AG04450 (cell line): ENCODE measurements at regions not wholly inside any gene's neighbourhood (a gene's known extent, or its start where the extent isn't known, plus 50 kb on each side); places are given as distances from the start of the nearest gene placed in this dataset.

ENCODE experiments used
- CTCF ChIA-PET: fragments of 300-600, 350-600 bp; formaldehyde crosslinking; extraction: SDS; loops from one replicate; lab custom pipeline; 2022; ENCODE audit warnings: antibody characterized with exemption, inconsistent platforms; lab: Charles Lee
- POLR2A ChIA-PET: fragments of 350-600 bp; formaldehyde crosslinking; extraction: SDS; loops from one replicate; lab custom pipeline; 2021; ENCODE audit warnings: antibody characterized with exemption, inconsistent platforms; lab: Yijun Ruan, JAX
- DNase-seq: peaks from one replicate; pipeline ENCODE4 v3.0.0-alpha.2; 2011; ENCODE audit warnings: low read depth, low spot score
- H3K27ac ChIP-seq: one replicate; pipeline ENCODE4 v1.5.1; 2012; ENCODE audit warnings: low read depth, low read length, control low read depth
- H3K27me3 ChIP-seq: one replicate; pipeline ENCODE4 v1.6.0; 2012; ENCODE audit warnings: low read length; ENCODE audit not compliant: control insufficient read depth, insufficient read depth
- H3K4me3 ChIP-seq: 2 replicates; pipeline ENCODE4 v1.5.1; 2011; ENCODE audit warnings: mild to moderate bottlenecking, low read depth, low read length, control low read depth
- H3K9me3 ChIP-seq: 2 replicates; pipeline ENCODE4 v1.5.1; 2012; ENCODE audit warnings: low read length; ENCODE audit not compliant: control insufficient read depth, insufficient read depth
- TF ChIP-seq, protein P1 (sequence below): IDR thresholded peaks from 2 replicates; pipeline ENCODE4 v1.5.1; 2011; ENCODE audit warnings: low read depth, low read length, control low read depth, inconsistent platforms

DNA sequence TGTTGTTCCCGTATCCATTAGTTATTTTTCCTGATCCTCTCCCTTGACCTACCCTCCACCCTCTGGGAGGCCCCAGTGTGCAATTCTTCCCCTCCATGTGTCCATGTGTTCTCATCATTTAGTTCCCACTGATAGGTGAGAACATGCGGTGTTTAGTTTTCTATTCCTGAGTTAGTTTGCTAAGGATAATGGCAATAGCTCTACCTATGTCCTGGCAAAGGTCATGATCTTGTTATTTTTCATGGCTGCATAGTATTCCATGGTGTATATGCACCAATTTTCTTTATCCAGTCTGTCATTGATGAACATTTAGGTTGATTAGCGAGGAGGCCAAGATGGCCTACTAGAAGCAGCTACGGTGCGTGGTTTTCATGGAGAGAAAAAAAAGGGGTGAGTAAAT, 714.1 kb downstream of the STIM2 start:
- Histone ChIP-seq H3K9me3 (peaks cover 4% of the 10 kb centered on the region; the same call in 1 of the 2 replicates), H3K4me3 (no peak overlapping the region), H3K27ac (no peak overlapping the region), H3K27me3 (no peaks in the 10 kb centered on the region)
- DNase-seq, result no peak
- ChIA-PET POLR2A (no interaction called here), CTCF (no interaction called here)
- TF ChIP-seq, protein P1, sequence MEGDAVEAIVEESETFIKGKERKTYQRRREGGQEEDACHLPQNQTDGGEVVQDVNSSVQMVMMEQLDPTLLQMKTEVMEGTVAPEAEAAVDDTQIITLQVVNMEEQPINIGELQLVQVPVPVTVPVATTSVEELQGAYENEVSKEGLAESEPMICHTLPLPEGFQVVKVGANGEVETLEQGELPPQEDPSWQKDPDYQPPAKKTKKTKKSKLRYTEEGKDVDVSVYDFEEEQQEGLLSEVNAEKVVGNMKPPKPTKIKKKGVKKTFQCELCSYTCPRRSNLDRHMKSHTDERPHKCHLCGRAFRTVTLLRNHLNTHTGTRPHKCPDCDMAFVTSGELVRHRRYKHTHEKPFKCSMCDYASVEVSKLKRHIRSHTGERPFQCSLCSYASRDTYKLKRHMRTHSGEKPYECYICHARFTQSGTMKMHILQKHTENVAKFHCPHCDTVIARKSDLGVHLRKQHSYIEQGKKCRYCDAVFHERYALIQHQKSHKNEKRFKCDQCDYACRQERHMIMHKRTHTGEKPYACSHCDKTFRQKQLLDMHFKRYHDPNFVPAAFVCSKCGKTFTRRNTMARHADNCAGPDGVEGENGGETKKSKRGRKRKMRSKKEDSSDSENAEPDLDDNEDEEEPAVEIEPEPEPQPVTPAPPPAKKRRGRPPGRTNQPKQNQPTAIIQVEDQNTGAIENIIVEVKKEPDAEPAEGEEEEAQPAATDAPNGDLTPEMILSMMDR, result no peak

DNA sequence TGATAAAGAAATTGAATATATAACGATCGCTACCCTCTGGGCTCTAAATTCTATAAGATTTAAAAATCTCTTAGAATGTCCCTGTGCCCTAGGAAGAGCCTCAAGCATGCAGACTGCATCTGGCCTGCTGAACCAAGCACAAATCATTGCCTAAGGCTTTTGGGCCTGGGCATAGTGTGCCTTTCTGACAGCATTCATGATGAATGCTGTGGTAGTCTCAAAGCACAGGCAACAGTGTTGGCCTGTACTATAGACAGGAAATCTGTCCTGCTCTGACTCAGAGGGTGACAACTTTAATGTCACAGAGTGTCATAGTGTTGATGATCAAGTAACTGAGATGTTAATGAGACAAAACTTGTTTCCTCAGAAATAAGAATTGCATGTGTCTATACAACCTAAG, 717.3 kb downstream of the STIM2 start:
- Histone ChIP-seq H3K27me3 (no peaks in the 10 kb centered on the region), H3K4me3 (no peak overlapping the region), H3K9me3 (peaks cover 4% of the 10 kb centered on the region; the same call in 1 of the 2 replicates), H3K27ac (no peak overlapping the region)
- ChIA-PET POLR2A (no interaction called here), CTCF (no interaction called here)
- no peak for DNase-seq
- TF ChIP-seq, protein P1, result no peak

DNA sequence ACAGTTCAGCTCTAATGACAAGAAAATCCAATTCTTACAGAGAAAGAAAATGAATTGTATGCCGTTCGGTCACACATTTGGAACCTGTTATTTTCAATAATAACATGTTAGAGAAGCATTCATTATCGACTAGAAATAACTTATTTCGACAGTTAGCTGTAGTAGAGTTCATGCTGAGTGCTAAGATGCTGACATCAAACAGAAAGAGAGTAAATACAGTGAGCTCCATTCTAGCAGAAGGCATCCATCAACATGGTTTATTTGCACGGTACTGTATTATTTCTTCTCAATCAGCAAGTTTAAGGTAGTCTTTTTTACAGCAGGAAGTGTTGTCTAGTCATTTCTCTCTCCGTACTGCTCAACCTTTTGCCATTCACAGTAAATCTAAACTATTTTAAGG, 732.1 kb downstream of the STIM2 start:
- ChIA-PET CTCF (no interaction called here), POLR2A (no interaction called here)
- no peak overlapping the region for H3K4me3 ChIP-seq
- H3K27me3 ChIP-seq, result no peaks in the 10 kb centered on the region
- H3K27ac ChIP-seq, result no peak overlapping the region
- TF ChIP-seq, protein P1, result no peak
- DNase-seq, result no peak
- peaks cover 3% of the 10 kb centered on the region; the same call in 1 of the 2 replicates for H3K9me3 ChIP-seq

DNA sequence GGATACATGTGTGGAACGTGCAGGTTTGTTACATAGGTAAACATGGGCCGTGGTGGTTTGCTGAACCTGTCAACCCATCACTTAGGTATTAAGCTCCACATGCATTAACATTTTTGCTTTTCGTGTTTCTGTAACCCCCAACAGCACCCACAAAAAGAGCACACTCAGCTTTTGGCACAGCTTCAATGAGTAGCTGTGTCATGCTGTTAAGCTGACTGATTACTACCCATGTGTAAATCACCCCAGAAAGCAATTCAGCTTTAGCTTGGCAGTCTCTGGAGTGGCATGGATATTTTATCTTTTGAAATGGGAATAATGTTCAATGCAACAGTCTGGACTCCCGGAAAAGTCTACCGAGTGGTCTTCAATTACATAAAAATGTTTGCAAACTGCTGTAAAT, 734.3 kb downstream of the STIM2 start:
- Histone ChIP-seq H3K27ac (no peak overlapping the region), H3K4me3 (no peak overlapping the region), H3K9me3 (peaks cover 3% of the 10 kb centered on the region; the same call in 1 of the 2 replicates), H3K27me3 (no peaks in the 10 kb centered on the region)
- DNase-seq, result no peak
- CTCF ChIA-PET, result no interaction called here
- TF ChIP-seq, protein P1, result no peak
- POLR2A ChIA-PET, result no interaction called here

DNA sequence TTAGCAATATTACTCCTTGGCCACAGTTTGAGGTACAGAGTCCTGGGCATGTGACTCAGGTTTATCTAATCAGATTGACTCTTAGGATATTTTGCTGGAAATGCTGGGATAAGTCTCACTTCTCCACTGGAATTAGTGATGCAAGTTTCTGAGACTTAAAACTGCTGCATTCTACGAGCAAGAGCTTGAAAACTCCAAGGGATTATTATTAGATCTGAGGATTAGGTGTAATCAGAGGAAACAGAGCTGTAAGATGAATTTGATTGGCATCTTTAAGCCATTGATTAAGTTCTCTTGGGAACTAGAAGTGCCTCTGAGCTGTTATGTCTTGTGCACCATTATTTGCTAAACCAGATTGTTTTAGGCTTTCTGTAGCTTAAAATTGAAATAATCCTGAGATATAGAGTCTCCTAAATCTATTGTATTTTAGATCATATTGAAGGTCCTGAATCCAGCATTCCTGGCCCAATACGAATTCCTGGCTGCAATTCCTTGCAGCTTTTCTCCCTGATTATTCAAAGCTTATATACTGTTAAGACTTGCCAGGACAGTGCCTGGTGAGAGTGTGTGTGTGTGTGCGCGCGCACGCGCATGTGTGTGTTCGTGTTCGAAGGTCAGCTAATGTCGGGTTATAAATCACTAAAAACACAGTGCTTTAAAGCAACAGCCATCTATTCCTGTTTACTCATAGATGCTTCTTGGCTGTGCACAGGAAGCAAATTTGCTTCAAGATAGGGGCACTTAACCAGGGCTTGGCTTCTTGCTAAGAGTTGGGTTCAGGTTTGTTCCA, 735.1 kb downstream of the STIM2 start:
- H3K27ac ChIP-seq, result no peak overlapping the region
- CTCF ChIA-PET, result no interaction called here

More for the DNA sequence above, 735.1 kb downstream of the STIM2 start:
- H3K9me3 ChIP-seq, result peaks cover 3% of the 10 kb centered on the region; the same call in 1 of the 2 replicates
- no peak overlapping the region for H3K4me3 ChIP-seq
- H3K27me3 ChIP-seq, result no peaks in the 10 kb centered on the region
- no peak for DNase-seq
- TF ChIP-seq, protein P1, result no peak
- POLR2A ChIA-PET, result no interaction called here
